Thymus (tissue), 11 donors: ENCODE measurements at regions not wholly inside any gene's neighbourhood (a gene's known extent, or its start where the extent isn't known, plus 50 kb on each side); places are given as distances from the start of the nearest gene placed in this dataset.

Experiments
- DNase-seq, 9 donors: peaks; one replicate each; pipeline ENCODE4 v3.0.0-alpha.2; 2013; ENCODE audit warnings: low spot score in 9 of 9, low read depth in 6 of 9, missing footprints in 1 of 9
- H3K27ac ChIP-seq, 2 donors: one replicate each; pipeline ENCODE4 v1.5.1; 2013; ENCODE audit warnings: control low read depth in 1 of 2, low read depth in 1 of 2, low read length in 1 of 2, mild to moderate bottlenecking in 1 of 2, moderate library complexity in 1 of 2
- H3K27me3 ChIP-seq, 2 donors: one replicate each; pipeline ENCODE4 v1.5.1; 2013; ENCODE audit warnings: low read length in 1 of 2; ENCODE audit not compliant: control insufficient read depth in 2 of 2, insufficient read depth in 1 of 2
- H3K36me3 ChIP-seq, 2 donors: one replicate each; pipeline ENCODE4 v1.5.1; 2013; ENCODE audit warnings: low read length in 1 of 2, mild to moderate bottlenecking in 1 of 2, moderate library complexity in 1 of 2; ENCODE audit not compliant: control insufficient read depth in 2 of 2, insufficient read depth in 2 of 2
- H3K4me1 ChIP-seq, 2 donors: one replicate each; pipeline ENCODE4 v1.5.1; 2013; ENCODE audit warnings: low read length in 2 of 2; ENCODE audit not compliant: control insufficient read depth in 2 of 2, insufficient read depth in 2 of 2
- H3K4me3 ChIP-seq, 2 donors: one replicate each; pipeline ENCODE4 v1.5.1; 2013; ENCODE audit warnings: low read length in 2 of 2, control low read depth in 1 of 2, mild to moderate bottlenecking in 1 of 2
- H3K9me3 ChIP-seq, 2 donors: one replicate each; pipeline ENCODE4 v1.5.1; 2013; ENCODE audit warnings: low read length in 1 of 2, mild to moderate bottlenecking in 1 of 2; ENCODE audit not compliant: control insufficient read depth in 2 of 2, insufficient read depth in 1 of 2
- WGBS: extraction: QIAGEN DNeasy Blood & Tissue Kit; methylation state at CpG from one replicate; pipeline ENCODE4 v1.1.7; 2013; 5-methylcytosine and 5-hydroxymethylcytosine counted together
- donor health status: healthy.

DNA sequence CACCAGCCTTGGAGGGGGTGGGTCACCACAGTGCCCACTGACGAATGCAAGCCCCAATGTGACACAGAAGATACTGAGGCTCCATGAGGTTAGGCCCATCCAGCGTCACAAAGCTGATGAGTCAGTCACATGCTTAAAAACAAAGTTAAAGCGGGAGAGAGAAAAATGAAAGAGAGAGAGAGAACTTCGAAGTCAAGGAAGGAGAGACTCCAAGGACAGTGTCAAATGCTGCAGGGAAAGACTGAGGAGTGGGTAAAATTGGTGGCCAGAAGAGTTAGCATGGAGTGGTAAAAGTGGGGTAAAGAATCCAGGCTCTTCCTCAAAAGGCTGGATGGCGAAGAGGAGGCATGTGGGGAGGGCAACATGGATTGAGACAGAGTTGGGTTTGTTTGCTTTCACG is 201.9 kb upstream of the CCDC150 start:
- H3K4me1 ChIP-seq: no peaks in the 10 kb centered on the region
- no peak overlapping the region for H3K27ac ChIP-seq
- no peaks in the 10 kb centered on the region for H3K27me3 ChIP-seq
- DNase-seq: no peak
- H3K9me3 ChIP-seq: no peaks in the 10 kb centered on the region
- 96% methylated on average over 6 of the region's 6 CpGs for WGBS
- H3K4me3 ChIP-seq: no peak overlapping the region
- no peaks in the 10 kb centered on the region for H3K36me3 ChIP-seq

DNA sequence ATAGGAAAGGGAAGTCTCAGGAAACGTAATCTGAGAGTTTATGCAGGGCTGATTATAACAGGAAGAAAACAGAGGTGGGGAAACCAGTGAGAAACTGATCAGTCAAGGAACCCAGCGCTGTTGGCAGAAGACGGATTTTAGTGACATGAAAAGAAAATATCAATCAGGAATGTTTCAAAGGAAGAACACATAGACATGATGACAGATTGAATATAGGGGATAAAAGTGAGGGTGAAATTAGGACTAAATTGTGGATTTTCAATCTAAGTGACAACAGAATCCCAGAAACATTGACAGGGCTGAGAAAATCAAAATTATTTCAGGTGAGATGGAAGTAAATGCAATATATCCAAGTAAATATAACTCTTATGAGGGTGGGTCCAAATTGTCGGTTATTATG is 199.8 kb upstream of the CCDC150 start:
- no peak overlapping the region for H3K4me3 ChIP-seq
- H3K27me3 ChIP-seq: no peaks in the 10 kb centered on the region
- H3K9me3 ChIP-seq: no peaks in the 10 kb centered on the region
- 92% methylated on average over 4 of the region's 4 CpGs for WGBS
- DNase-seq: no peak
- H3K36me3 ChIP-seq: no peaks in the 10 kb centered on the region
- H3K4me1 ChIP-seq: no peaks in the 10 kb centered on the region
- no peak overlapping the region for H3K27ac ChIP-seq

DNA sequence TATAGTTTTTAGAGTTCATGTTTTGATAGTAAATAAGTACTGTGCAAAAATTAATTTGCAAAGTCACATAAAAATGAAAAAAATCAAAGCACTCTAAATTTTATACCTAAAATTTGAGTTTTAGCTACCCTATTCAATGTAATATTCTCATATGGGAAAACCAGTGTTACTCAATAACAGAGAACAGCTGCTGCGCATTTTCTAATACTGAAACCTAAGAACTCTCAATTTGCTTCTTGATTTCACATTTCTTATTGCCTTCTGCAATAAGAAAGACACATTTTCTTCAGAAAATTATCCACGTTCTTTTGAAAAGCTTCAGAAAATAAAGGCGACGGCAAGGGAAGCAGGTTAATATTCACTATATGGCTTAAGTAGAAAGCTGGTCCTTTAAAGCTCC is 199.1 kb upstream of the CCDC150 start:
- DNase-seq: no peak
- Histone ChIP-seq H3K4me3 (no peak overlapping the region), H3K9me3 (no peaks in the 10 kb centered on the region), H3K36me3 (no peaks in the 10 kb centered on the region), H3K27me3 (no peaks in the 10 kb centered on the region), H3K27ac (no peak overlapping the region), H3K4me1 (no peaks in the 10 kb centered on the region)
- WGBS: 97% methylated on average over 4 of the region's 4 CpGs

DNA sequence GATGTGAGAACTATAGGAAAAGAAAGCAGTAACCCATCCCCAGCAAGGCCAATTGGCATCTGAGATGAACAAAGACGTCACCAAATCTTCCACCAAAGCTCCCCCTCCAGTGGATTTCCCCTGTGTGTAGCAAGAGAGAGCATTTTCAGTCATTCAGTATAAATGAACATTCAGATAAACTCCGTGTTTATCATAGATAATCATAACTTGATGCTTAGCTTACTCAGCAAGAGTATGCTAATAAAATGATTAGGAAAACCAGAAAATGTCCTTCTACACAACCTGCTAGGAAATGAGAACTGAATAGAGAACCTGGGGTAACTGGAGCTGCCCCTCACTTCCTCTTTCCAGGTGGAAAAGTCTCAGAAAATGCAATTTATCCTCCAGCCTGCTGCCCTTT is 198.0 kb upstream of the CCDC150 start:
- WGBS: 92% methylated on average over 2 of the region's 2 CpGs
- H3K9me3 ChIP-seq: no peaks in the 10 kb centered on the region
- H3K27ac ChIP-seq: no peak overlapping the region
- H3K36me3 ChIP-seq: no peaks in the 10 kb centered on the region
- DNase-seq: no peak
- no peak overlapping the region for H3K4me3 ChIP-seq
- H3K27me3 ChIP-seq: no peaks in the 10 kb centered on the region
- no peaks in the 10 kb centered on the region for H3K4me1 ChIP-seq

DNA sequence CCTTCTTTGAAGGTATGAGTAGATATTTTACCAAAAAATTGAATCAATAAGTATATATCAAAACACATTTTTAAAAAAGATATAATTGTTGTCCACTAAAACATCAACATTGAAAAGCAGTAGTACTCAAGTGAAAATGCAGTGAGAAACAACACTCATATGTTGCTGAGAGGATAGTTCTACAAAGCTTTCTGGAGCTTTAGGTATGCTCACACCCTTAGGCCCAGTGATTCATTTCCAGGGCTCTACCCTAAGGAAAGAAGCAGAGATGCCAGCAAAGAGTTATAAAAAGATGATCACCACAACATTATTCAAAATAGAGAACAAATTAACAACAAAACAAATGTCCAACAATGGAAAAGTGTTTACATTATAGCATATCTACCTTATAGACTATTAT is 197.3 kb upstream of the CCDC150 start:
- Histone ChIP-seq H3K27me3 (no peaks in the 10 kb centered on the region), H3K4me3 (no peak overlapping the region), H3K36me3 (no peaks in the 10 kb centered on the region), H3K4me1 (no peaks in the 10 kb centered on the region), H3K9me3 (no peaks in the 10 kb centered on the region), H3K27ac (no peak overlapping the region)
- no peak for DNase-seq

DNA sequence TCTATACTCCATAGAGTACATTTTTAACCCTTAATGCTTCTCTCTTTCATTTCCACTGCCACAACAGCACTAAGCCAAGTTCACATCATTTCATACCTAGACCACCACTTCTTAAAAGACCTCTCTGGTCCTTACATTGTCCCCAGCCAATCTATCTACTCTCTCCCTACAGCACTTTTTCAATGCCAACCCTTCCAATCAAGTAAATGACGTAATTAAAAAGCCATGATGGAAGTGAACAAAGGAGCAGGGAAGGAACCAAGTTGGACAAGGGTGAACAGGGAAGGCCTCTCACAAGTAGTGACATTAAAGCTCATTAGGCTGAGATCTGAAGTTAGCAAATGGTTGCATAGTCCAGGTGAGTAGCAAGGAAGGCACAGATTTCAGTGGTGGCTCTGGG is 195.1 kb upstream of the CCDC150 start:
- DNase-seq: no peak

DNA sequence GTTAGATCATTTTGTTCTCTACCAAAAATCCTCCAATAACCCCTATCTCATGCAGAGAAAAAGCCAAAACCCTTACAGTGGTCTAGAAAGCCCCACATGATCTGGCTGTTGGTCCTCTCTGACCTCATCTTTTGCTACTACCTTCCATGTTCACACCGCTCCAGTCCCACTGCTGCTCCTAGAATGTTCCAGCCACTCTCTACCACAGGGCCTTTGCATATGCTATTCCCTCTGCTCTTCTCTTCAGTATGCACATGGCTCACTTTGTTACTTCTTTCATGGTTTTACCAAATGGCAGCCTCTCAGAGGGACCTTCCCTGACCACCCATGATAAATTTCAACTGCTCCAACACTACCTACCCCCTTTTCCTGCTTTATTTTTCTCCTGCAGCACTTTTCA is 193.5 kb upstream of the CCDC150 start:
- H3K27me3 ChIP-seq: no peaks in the 10 kb centered on the region
- WGBS: 100% methylated on average over 1 of the region's 1 CpG
- H3K9me3 ChIP-seq: no peaks in the 10 kb centered on the region
- H3K27ac ChIP-seq: no peak overlapping the region
- no peaks in the 10 kb centered on the region for H3K4me1 ChIP-seq
- DNase-seq: no peak
- H3K4me3 ChIP-seq: no peak overlapping the region
- no peaks in the 10 kb centered on the region for H3K36me3 ChIP-seq

More for the DNA sequence above, 195.1 kb upstream of the CCDC150 start:
- H3K27ac ChIP-seq: no peak overlapping the region
- no peak overlapping the region for H3K4me3 ChIP-seq
- no peaks in the 10 kb centered on the region for H3K36me3 ChIP-seq
- no peaks in the 10 kb centered on the region for H3K4me1 ChIP-seq
- H3K9me3 ChIP-seq: no peaks in the 10 kb centered on the region
- 99% methylated on average over 1 of the region's 1 CpG for WGBS
- H3K27me3 ChIP-seq: no peaks in the 10 kb centered on the region

DNA sequence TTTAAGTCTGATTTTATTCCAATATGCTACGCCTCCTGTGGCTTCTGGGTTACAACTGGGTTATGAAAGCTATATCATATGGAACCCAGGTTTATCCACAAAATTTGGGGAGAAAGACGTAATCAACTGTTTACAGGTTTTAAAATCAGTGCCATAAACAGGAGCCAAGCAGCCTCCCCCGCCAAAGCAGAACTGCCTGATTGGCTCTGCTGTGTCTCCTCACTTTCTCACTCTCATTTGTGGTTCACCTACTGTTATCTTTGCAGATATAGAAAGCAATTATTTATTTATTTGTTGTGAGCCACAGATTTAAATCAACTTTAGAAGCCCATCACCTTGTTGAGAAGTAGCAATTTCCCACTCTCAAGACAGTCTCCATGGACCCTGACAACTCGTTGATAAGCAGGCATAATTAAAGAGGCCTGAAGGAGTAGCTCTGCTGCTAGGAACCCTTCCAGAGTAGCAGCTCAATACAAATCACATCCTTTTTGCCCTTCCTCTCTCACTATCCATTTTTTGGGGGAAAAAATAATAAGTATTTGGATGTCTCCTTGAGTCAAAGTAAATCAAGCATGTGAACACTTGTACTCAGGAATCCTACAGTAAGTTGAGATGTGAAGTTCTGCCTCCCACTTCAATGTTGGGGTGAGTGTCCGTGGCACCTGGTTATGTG is 191.0 kb upstream of the CCDC150 start:
- WGBS: 97% methylated on average over 5 of the region's 5 CpGs
- DNase-seq: no peak

DNA sequence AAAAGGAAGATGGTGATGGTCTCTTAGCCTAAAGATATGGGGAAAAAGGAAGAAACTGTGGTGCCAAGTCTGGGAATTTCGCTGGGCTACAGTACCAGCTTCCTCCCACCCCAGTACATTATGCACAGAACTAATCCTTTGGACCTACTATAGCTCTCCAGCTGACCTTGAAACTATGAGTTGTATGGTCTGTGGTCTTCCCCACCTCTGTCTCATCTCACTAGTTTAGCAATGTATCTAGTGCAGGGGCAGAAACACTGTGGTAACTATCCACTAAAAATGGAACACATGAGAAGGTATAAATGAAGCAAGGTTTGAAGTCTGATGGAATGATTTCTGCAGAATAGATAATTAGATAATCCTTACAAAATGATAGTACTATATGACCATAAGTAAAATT is 190.4 kb upstream of the CCDC150 start:
- DNase-seq: no peak
- 85% methylated on average over 1 of the region's 1 CpG for WGBS

More for the DNA sequence above, 191.0 kb upstream of the CCDC150 start:
- Histone ChIP-seq H3K27me3 (no peaks in the 10 kb centered on the region), H3K4me1 (no peaks in the 10 kb centered on the region), H3K36me3 (no peaks in the 10 kb centered on the region), H3K27ac (no peak overlapping the region), H3K9me3 (no peaks in the 10 kb centered on the region), H3K4me3 (no peak overlapping the region)

DNA sequence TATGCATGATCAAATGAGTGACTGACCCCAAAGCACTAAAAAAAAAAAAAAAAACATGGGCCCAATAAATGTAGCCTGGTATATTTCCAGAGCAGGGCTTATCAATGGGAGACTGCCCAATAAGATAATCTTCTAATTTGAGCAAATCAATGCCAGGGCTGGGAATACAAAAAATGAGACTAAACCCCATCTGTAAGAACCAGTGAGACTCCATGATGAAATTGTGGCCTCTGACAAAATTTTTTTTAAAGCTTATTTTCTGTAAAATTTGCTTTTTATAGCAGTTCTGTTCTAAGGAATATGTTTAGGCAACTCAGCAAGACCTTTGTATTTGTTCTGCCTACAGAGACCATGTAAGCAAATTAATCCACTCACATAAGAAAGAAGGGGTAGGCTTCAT is 186.8 kb upstream of the CCDC150 start:
- no peak overlapping the region for H3K27ac ChIP-seq
- H3K4me3 ChIP-seq: no peak overlapping the region
- no peaks in the 10 kb centered on the region for H3K9me3 ChIP-seq
- H3K27me3 ChIP-seq: no peaks in the 10 kb centered on the region
- no peak for DNase-seq
- H3K4me1 ChIP-seq: no peaks in the 10 kb centered on the region
- H3K36me3 ChIP-seq: no peaks in the 10 kb centered on the region

More for the DNA sequence above, 190.4 kb upstream of the CCDC150 start:
- no peak overlapping the region for H3K4me3 ChIP-seq
- H3K27me3 ChIP-seq: no peaks in the 10 kb centered on the region
- H3K27ac ChIP-seq: no peak overlapping the region
- no peaks in the 10 kb centered on the region for H3K36me3 ChIP-seq
- no peaks in the 10 kb centered on the region for H3K9me3 ChIP-seq
- H3K4me1 ChIP-seq: no peaks in the 10 kb centered on the region
